ENCODE measurements at regions not wholly inside any gene's neighbourhood (a gene's known extent, or its start where the extent isn't known, plus 50 kb on each side); places are given as distances from the start of the nearest gene placed in this dataset.

GRCh38 chr18:60684843-60685513 is 312.4 kb upstream of the MC4R start:
- TF ChIP-seq POLR2A (IDR thresholded peaks at IDR 0.05) (no peak), CTCF (IDR thresholded peaks at IDR 0.05) (peak in 4 of 6 experiments; percentile 13 to 56 (median 30))
- 34 to 38% methylated on average over 6 of the region's 6 CpGs for WGBS, 2 donors
- intact Hi-C loops (cut with DNase I), result no loop called here
- no peaks in the 10 kb centered on the region for H3K9me3 ChIP-seq
- no peaks in the 10 kb centered on the region for H3K36me3 ChIP-seq
- no peaks in the 10 kb centered on the region for H3K27me3 ChIP-seq
- H3K4me1 ChIP-seq, result no peaks in the 10 kb centered on the region
- no peak for DNase-seq
- no peak overlapping the region for H3K4me3 ChIP-seq (replicated peaks in 1 of 3)
- no peak overlapping the region for H3K27ac ChIP-seq

GRCh38 chr18:60686142-60686541 is 313.6 kb upstream of the MC4R start:
- TF ChIP-seq POLR2A (IDR thresholded peaks at IDR 0.05), result no peak
- TF ChIP-seq CTCF (IDR thresholded peaks at IDR 0.05), result no peak
- Histone ChIP-seq H3K4me1 (no peaks in the 10 kb centered on the region), H3K27me3 (no peaks in the 10 kb centered on the region), H3K4me3 (replicated peaks in 1 of 3) (no peak overlapping the region), H3K27ac (no peak overlapping the region), H3K36me3 (no peaks in the 10 kb centered on the region), H3K9me3 (no peaks in the 10 kb centered on the region)
- intact Hi-C loops (cut with DNase I), result no loop called here
- no peak for DNase-seq
- WGBS, 2 donors, result 58 to 61% methylated on average over 3 of the region's 3 CpGs

- intact Hi-C loops (cut with DNase I), result no loop called here
- Histone ChIP-seq H3K4me1 (no peaks in the 10 kb centered on the region), H3K9me3 (no peaks in the 10 kb centered on the region), H3K27me3 (no peaks in the 10 kb centered on the region), H3K27ac (no peak overlapping the region), H3K36me3 (no peaks in the 10 kb centered on the region), H3K4me3 (replicated peaks in 1 of 3) (no peak overlapping the region)
- TF ChIP-seq POLR2A (IDR thresholded peaks at IDR 0.05), result no peak
- no peak for TF ChIP-seq CTCF (IDR thresholded peaks at IDR 0.05)
- DNase-seq, result no peak
These were observed 318.5 kb upstream of the MC4R start for GRCh38 chr18:60691061-60691460.

GRCh38 chr18:60693426-60693825 is 320.9 kb upstream of the MC4R start:
- no peak for DNase-seq
- intact Hi-C loops (cut with DNase I), result no loop called here
- Histone ChIP-seq H3K9me3 (no peaks in the 10 kb centered on the region), H3K36me3 (no peaks in the 10 kb centered on the region), H3K4me3 (replicated peaks in 1 of 3) (no peak overlapping the region), H3K4me1 (no peaks in the 10 kb centered on the region), H3K27ac (no peak overlapping the region), H3K27me3 (no peaks in the 10 kb centered on the region)
- TF ChIP-seq POLR2A (IDR thresholded peaks at IDR 0.05) (no peak), CTCF (IDR thresholded peaks at IDR 0.05) (no peak)
- 72 to 87% methylated on average over 5 of the region's 5 CpGs for WGBS, 2 donors

GRCh38 chr18:60698901-60699300 is 326.3 kb upstream of the MC4R start:
- no peaks in the 10 kb centered on the region for H3K36me3 ChIP-seq
- intact Hi-C loops (cut with DNase I), result no loop called here
- no peaks in the 10 kb centered on the region for H3K27me3 ChIP-seq
- no peak overlapping the region for H3K4me3 ChIP-seq (replicated peaks in 1 of 3)
- TF ChIP-seq POLR2A (IDR thresholded peaks at IDR 0.05), result no peak
- no peak for TF ChIP-seq CTCF (IDR thresholded peaks at IDR 0.05)
- DNase-seq, result no peak
- no peaks in the 10 kb centered on the region for H3K9me3 ChIP-seq
- WGBS, 2 donors, result 74 to 85% methylated on average over 3 of the region's 3 CpGs
- H3K4me1 ChIP-seq, result no peaks in the 10 kb centered on the region
- no peak overlapping the region for H3K27ac ChIP-seq
